Activated CD8-positive, alpha-beta memory T cell treated with anti-CD3 and anti-CD28 coated beads for 36 hours (primary cell): ENCODE measurements at regions not wholly inside any gene's neighbourhood (a gene's known extent, or its start where the extent isn't known, plus 50 kb on each side); places are given as distances from the start of the nearest gene placed in this dataset.
"Not testable (repeated sequence)": the region's sequence is repeated elsewhere in the genome, so short reads cannot be mapped to it uniquely, and the experiment has no call there.

Source experiments
- CTCF ChIA-PET: fragments of 350-600 bp; sonication (Branson Sonifier 250); formaldehyde crosslinking; loops from one replicate; lab custom pipeline; 2021; ENCODE audit warnings: antibody characterized with exemption; lab: Charles Lee
- POLR2A ChIA-PET: fragments of 350-600 bp; sonication (Branson Sonifier 250); formaldehyde crosslinking; loops from one replicate; lab custom pipeline; 2021; ENCODE audit warnings: antibody characterized with exemption; lab: Charles Lee

GRCh38 chr3:101143012-101143411, 149.8 kb upstream of the ABI3BP start:
- ChIA-PET CTCF (no interaction called here), POLR2A (no interaction called here)

- POLR2A ChIA-PET: no interaction called here
- CTCF ChIA-PET: no interaction called here
These were observed 148.9 kb upstream of the ABI3BP start for GRCh38 chr3:101142160-101142559.

GRCh38 chr3:101141135-101141534, 147.9 kb upstream of the ABI3BP start:
- POLR2A ChIA-PET: no interaction called here
- CTCF ChIA-PET: no interaction called here

GRCh38 chr3:101138817-101139216, 145.6 kb upstream of the ABI3BP start:
- ChIA-PET CTCF (no interaction called here), POLR2A (no interaction called here)

- CTCF ChIA-PET: no interaction called here
These were observed 141.1 kb upstream of the ABI3BP start for GRCh38 chr3:101134331-101134730.

GRCh38 chr3:101133652-101134051, 140.4 kb upstream of the ABI3BP start:
- ChIA-PET POLR2A (no interaction called here), CTCF (no interaction called here)

More at GRCh38 chr3:101134331-101134730, 141.1 kb upstream of the ABI3BP start:
- POLR2A ChIA-PET: no interaction called here

- CTCF ChIA-PET: not testable (repeated sequence)
- POLR2A ChIA-PET: interaction anchor here (0.6 kb wide), 1 partner anchor 1475 kb away, joined by 3 read pairs; no protein-coding TSS in a partner anchor
These were observed 140.0 kb upstream of the ABI3BP start for GRCh38 chr3:101133197-101133596.

GRCh38 chr3:101131767-101132166, 138.5 kb upstream of the ABI3BP start:
- POLR2A ChIA-PET: no interaction called here
- CTCF ChIA-PET: no interaction called here

- CTCF ChIA-PET: no interaction called here
- POLR2A ChIA-PET: no interaction called here
These were observed 135.6 kb upstream of the ABI3BP start for GRCh38 chr3:101128786-101129185.

GRCh38 chr3:101128001-101128400, 134.8 kb upstream of the ABI3BP start:
- POLR2A ChIA-PET: no interaction called here
- CTCF ChIA-PET: no interaction called here

GRCh38 chr3:101124125-101124524, 130.9 kb upstream of the ABI3BP start:
- ChIA-PET POLR2A (no interaction called here), CTCF (no interaction called here)

- POLR2A ChIA-PET: no interaction called here
- CTCF ChIA-PET: no interaction called here
These were observed 129.9 kb upstream of the ABI3BP start for GRCh38 chr3:101123081-101123480.

- ChIA-PET CTCF (no interaction called here), POLR2A (no interaction called here)
These were observed 129.5 kb upstream of the ABI3BP start for GRCh38 chr3:101122681-101123080.

GRCh38 chr3:101120039-101120438, 126.8 kb upstream of the ABI3BP start:
- CTCF ChIA-PET: no interaction called here
- POLR2A ChIA-PET: no interaction called here

- POLR2A ChIA-PET: no interaction called here
- CTCF ChIA-PET: no interaction called here
These were observed 126.3 kb upstream of the ABI3BP start for GRCh38 chr3:101119535-101119934.

- POLR2A ChIA-PET: no interaction called here
- CTCF ChIA-PET: interaction anchor here (1.7 kb wide), 1 partner anchor 48 kb away, joined by 3 read pairs; no protein-coding TSS in a partner anchor
These were observed 124.8 kb upstream of the ABI3BP start for GRCh38 chr3:101117980-101118379.

GRCh38 chr3:101117465-101117864, 124.2 kb upstream of the ABI3BP start:
- ChIA-PET CTCF (interaction anchor here (1.7 kb wide), 1 partner anchor 48 kb away, joined by 3 read pairs; no protein-coding TSS in a partner anchor), POLR2A (no interaction called here)

GRCh38 chr3:101110295-101110694, 117.1 kb upstream of the ABI3BP start:
- POLR2A ChIA-PET, CTCF ChIA-PET: not testable (repeated sequence)

- CTCF ChIA-PET: no interaction called here
- POLR2A ChIA-PET: no interaction called here
These were observed 111.1 kb upstream of the ABI3BP start for GRCh38 chr3:101104321-101104720.

GRCh38 chr3:101102678-101103296, 109.6 kb upstream of the ABI3BP start:
- ChIA-PET POLR2A (no interaction called here), CTCF (no interaction called here)

- ChIA-PET CTCF (no interaction called here), POLR2A (no interaction called here)
These were observed 107.3 kb upstream of the ABI3BP start for GRCh38 chr3:101100361-101101009.
